HuH-7 (cell line): ENCODE measurements at regions not wholly inside any gene's neighbourhood (a gene's known extent, or its start where the extent isn't known, plus 50 kb on each side); places are given as distances from the start of the nearest gene placed in this dataset.
"Not testable (repeated sequence)": the region's sequence is repeated elsewhere in the genome, so short reads cannot be mapped to it uniquely, and the experiment has no call there.

Experiments
- DNase-seq: peaks from one replicate; pipeline ENCODE4 v3.0.0; 2011; ENCODE audit warnings: low spot score

DNA sequence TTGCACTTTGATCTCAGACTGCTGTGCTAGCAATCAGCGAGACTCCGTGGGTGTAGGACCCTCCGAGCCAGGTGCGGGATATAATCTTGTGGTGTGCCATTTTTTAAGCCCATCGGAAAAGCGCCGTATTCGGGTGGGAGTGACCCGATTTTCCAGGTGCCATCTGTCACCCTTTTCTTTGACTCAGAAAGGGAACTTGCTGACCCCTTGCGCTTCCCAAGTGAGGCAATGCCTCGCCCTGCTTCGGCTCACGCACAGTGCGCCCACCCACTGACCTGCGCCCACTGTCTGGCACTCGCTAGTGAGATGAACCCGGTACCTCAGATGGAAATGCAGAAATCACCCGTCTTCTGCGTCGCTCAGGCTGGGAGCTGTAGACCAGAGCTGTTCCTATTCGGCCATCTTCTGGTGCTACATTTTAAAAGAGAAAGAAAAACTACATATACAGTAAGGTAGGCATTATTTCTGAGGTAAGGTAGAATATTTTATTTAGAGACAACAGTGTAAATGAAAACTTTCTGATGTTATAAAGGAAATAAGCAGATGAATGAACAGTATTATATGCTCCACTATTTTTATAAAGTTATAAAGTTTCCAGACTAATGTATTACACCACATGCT, 144.5 kb upstream of the CLNK start:
- DNase-seq: not testable (repeated sequence)

GRCh38 chr4:10821826-10822225, 137.3 kb upstream of the CLNK start:
- DNase-seq: no peak

GRCh38 chr4:10816571-10816970, 132.0 kb upstream of the CLNK start:
- DNase-seq: no peak

GRCh38 chr4:10811991-10812390, 127.4 kb upstream of the CLNK start:
- no peak for DNase-seq

GRCh38 chr4:10810411-10810810, 125.8 kb upstream of the CLNK start:
- no peak for DNase-seq

DNA sequence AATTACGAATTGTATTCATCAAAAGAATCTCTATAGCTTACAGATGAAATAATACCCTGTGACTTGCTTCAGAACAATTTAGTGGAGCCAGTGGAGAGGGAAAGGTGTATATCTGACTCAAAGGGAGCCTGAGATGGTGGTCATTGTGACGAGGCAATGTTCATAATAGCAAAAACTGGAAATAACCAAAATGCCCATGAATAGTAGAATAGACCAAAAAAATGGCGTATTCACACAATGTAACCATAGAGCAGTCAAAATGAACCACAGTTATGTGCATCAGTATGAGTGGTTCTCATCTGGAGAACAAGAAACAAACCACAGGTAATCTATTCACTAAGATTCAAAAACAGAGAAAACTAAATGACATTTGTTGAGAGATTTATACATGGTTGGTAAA, 125.3 kb upstream of the CLNK start:
- no peak for DNase-seq

GRCh38 chr4:10808591-10808990, 124.0 kb upstream of the CLNK start:
- DNase-seq: no peak

DNA sequence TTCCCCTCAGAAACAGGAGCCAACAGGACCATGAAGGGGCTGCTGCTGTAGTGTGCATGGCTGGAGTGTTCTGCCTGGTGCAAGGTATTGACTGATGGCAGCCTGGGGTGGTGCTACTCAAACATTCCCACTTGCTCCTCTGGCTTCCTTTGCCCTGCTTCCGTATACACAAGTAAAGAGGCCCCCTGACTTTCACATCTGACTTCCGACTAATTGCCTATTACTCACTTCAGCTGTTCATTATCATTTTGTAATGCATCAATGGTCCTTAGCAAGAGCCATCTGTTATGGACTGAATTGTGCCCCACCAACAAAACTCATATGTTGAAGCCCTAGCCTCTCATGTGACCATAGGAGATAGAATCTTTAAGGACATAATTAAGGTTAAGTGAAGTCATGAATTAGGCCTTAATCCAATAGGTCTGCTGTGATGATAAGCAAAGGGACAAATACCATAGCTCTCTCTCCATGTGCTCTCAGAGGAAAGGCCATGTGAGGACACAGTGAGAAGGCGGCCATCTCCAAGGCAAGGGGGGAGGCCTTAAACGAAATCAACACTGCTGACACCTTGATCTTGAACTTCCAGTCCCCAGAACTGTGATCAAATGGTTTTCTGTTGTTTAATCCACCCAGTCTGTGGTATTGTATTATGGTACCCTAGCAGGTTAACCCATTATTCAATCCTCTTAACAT, 122.5 kb upstream of the CLNK start:
- DNase-seq: no peak

- no peak for DNase-seq
These were observed 119.3 kb upstream of the CLNK start for GRCh38 chr4:10803713-10804343.

DNA sequence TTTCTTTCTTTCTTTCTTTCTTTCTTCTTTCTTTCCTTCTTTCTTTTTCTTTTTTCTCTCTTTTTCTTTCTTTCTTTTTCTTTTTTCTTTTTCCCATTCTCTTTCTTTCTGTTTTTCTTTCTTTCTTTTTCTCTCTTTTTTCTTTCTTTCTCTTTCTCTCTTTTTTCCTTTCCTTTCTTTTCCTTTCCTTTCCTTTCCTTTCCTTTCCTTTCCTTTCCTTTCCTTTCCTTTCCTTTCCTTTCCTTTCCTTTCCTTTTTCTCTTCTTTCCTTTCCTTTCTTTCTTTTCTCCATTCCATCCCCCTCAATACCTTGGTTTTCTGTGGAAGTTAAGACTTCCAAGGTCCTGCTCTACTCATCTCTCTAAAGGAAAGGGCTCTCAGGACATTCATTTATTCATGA, 102.8 kb upstream of the CLNK start:
- no peak for DNase-seq

- DNase-seq: no peak
These were observed 100.1 kb upstream of the CLNK start for GRCh38 chr4:10784621-10785020.

- DNase-seq: no peak
These were observed 98.8 kb upstream of the CLNK start for GRCh38 chr4:10783351-10783750.

- no peak for DNase-seq
These were observed 97.2 kb upstream of the CLNK start for GRCh38 chr4:10781805-10782204.

GRCh38 chr4:10780803-10781202, 96.2 kb upstream of the CLNK start:
- not testable (repeated sequence) for DNase-seq

DNA sequence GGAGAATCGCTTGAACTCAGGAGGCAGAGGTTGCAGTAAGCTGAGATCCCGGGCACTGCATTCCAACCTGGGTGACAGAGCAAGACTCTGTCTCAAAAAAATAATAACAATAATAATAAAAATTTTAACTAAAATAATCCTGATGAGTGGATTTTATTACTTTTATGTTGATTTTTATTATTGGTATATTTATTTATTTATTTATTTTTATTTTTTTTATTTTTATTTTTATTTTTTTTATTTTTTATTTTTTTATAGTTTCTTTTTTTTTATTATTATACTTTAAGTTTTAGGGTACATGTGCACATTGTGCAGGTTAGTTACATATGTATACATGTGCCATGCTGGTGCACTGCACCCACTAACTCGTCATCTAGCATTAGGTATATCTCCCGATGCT, 90.6 kb upstream of the CLNK start:
- not testable (repeated sequence) for DNase-seq

GRCh38 chr4:10773656-10774055, 89.1 kb upstream of the CLNK start:
- no peak for DNase-seq

DNA sequence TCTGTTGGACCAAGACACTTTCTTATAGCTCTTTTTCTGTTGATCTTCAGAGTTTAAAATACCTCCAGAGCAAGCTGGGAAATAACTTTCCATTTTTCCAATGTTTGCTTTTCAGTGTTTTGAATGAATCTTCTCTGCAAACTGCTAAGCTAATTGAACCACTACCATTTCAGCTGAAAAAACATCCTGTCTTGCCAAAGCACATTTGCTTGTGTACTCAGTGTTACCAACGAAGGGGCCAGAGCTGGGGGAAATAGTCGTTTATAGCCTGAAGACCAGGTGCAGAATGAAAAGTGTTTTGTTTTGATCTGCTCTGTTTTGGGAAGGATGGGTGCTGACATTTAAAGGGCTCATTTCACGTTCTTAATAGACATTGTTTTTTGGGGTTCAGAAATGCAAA, 88.4 kb upstream of the CLNK start:
- no peak for DNase-seq

DNA sequence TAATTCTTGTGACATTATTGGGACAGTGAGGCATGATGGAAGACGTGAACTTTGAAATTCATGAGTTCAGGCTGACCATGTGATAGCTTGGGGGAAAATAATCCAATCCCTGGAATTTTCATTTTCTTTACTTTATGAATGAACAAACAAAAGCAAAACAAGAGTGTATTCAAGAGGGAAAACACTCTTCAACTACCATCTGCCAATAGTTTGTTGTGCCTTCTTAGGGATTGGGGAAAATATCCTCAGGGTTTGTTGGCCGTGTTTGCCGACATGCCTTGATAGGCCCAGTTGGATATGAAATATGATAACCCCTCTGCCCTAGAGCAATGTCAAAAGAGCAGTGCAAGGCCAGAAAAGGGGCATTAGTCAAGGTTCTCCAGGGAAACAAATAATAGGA, 80.8 kb upstream of the CLNK start:
- no peak for DNase-seq

- no peak for DNase-seq
These were observed 78.0 kb upstream of the CLNK start for GRCh38 chr4:10762561-10762960.

DNA sequence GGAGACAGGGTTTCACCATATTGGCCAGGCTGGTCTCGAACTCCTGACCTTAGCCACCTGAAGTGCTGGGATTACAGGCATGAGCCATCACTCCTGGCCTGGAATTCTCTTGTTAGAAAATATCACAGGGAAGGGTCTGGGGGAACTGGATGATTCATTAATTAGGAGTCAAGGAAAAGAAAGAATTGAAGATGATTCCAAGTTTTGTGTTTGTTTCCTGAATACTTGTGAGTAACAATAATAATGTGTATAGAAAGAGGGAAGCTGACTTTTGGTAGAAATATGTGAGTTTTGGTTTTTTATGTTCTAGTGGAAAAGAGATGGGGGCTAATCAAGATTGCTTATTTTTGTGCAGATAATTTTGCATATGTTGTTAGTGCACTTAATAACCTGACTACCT, 77.3 kb upstream of the CLNK start:
- DNase-seq: no peak

DNA sequence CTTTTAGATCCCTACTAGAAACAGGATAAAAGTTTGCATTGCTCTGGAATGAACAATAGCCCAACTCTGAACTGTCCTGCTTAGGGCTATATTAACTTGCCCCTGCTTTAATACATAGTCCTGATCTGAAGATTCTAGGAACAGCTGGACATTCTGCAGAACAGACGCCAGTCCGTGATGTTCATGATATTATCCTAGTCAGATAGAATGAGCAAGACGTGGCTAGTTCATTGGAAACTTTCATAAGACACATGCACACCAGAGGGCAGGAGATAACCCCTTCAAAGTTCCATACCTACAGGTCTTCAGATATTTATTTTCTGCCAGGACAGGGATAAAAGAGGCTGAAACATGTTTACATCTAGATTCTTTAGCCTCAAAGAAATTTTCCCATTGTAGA, 75.5 kb upstream of the CLNK start:
- DNase-seq: no peak

GRCh38 chr4:10758906-10759305, 74.3 kb upstream of the CLNK start:
- no peak for DNase-seq

DNA sequence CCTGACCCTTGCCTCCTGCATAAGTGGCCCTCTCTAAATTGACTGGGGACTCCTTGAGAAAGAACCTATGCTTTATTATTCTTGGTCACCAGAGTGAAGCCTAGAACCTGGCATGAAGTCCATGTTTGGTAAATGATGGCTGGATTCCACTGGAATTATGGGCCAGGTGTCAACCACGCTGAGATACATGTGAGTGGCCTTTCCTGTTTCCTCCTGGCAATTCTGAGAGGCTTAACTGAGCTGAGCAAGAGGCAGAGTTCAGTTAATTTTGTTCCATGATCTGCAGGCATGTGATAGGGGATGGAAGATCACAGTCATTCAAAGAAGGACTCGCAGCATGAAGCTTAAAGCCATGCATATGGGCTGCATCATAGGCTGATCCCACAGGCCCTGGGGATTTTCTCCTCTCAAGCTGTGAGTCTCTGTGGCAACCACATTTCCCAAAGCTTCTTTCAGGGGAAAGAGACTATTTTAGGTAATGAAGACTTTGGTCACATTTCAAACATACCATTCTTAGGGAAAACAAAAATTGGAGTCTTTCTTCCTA, 69.4 kb upstream of the CLNK start:
- DNase-seq: no peak
